Stimulated activated CD8-positive, alpha-beta memory T cell treated with anti-CD3 and anti-CD28 coated beads, Interleukin-2, amount 100 ng/mL, for 1 hour (primary cell): ENCODE measurements at regions not wholly inside any gene's neighbourhood (a gene's known extent, or its start where the extent isn't known, plus 50 kb on each side); places are given as distances from the start of the nearest gene placed in this dataset.
"Not testable (repeated sequence)": the region's sequence is repeated elsewhere in the genome, so short reads cannot be mapped to it uniquely, and the experiment has no call there.

Source experiments
- DNase-seq, 2 donors: peaks; one replicate each; pipeline ENCODE4 v3.0.0-alpha.2; 2020; ENCODE audit warnings: low read depth in 2 of 2

DNA sequence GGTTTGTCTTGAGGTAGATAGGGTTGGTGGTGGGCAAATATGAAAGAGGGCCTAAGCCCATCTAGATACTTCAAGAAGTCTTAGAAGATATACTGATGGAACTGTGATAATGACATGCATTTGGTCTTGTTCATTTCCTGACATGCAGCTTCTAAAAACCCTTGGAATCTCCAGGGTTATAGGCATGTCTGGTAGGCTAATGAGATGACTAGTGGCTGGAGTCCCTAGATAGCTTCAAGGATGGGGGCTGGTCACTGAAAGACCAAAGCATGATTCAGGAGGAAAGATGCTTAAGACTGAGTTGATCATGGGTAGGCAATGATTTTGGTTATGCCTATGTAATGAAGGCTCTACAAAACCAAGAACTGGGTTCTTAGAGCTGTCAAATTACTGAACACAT is 217.9 kb upstream of the MOCS1 start:
- no peak for DNase-seq

- DNase-seq, result no peak
These were observed 214.8 kb upstream of the MOCS1 start for GRCh38 chr6:40148882-40149573.

- DNase-seq, result no peak
These were observed 212.6 kb upstream of the MOCS1 start for GRCh38 chr6:40146902-40147301.

DNA sequence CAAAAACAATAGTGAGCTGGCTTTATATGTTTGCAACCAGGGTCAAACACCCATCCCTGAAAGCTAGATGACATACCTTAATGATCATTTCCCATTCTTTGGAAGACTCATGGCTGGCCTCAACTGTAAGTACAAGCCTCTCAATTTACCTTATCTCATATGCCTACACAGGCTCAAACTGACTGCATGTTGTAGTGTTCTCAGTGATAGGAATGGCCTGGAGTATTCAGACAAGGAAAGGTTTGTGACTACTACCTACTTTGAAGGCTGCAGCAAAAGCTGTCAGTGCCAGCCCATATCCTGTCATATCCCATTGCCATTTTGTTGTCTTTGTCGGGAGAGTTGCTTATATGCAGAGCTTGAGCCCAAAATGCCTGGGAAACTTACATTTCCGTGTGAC is 205.2 kb upstream of the MOCS1 start:
- no peak for DNase-seq

DNA sequence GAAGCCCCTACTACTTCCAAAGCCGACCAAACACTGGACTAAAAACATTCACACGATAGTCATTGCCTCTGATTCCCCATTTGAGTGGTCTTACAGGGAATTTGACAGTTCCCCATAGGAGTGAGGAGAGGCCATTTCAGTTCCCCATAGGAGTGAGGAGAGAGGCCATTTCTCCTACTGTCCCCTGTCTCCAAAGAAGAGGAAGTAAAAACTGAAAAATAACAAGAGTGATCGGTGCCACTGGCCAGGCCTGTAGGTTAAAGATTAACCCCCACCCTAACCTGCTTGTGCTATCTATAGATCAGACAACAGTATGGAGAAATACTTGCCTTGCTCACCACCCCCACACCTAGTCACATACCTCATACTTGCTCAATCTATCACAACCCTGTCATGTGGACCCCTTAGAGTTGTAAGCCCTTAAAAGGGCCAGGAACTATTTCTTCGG is 204.0 kb upstream of the MOCS1 start:
- DNase-seq, result no peak

- no peak for DNase-seq
These were observed 201.3 kb upstream of the MOCS1 start for GRCh38 chr6:40135491-40136072.

GRCh38 chr6:40133981-40134380 is 199.7 kb upstream of the MOCS1 start:
- DNase-seq, result not testable (repeated sequence)

GRCh38 chr6:40131675-40132074 is 197.4 kb upstream of the MOCS1 start:
- DNase-seq, result no peak

- no peak for DNase-seq
These were observed 193.9 kb upstream of the MOCS1 start for GRCh38 chr6:40128127-40128526.

DNA sequence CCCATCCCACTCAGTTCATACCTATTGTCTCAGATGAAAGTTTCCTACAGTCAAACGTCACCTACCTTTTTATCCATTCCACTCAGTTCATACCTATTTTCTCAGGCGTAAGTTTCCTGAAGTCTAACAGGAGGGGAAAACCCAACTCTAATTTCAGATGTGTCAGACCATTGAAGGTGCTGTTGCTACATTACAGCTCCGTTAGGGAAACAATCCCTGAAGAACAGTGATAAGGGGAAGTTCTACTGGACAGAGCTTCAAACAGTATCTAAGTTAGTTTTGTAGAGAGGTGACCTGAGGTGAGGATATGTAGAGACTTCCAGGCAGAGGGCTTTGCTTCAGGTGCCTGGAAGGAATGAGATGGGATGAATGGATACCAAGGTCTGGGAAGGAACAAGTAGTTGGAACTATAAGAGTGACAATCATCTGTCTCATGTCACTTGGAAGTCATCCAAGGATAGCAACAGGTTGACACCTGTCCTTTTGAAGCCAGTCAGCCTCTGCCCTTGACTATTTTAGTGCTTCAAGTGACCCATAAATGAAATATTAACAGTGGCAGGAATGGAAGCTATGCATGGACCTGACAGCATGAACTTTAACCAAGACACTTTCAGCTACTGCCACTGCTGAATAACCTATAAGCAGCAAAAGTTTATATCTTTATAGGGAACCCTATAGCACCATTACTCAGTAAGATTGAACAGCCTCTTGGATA is 191.6 kb upstream of the MOCS1 start:
- no peak for DNase-seq

GRCh38 chr6:40124924-40125323 is 190.7 kb upstream of the MOCS1 start:
- no peak for DNase-seq

GRCh38 chr6:40116832-40117231 is 182.6 kb upstream of the MOCS1 start:
- DNase-seq, result no peak

DNA sequence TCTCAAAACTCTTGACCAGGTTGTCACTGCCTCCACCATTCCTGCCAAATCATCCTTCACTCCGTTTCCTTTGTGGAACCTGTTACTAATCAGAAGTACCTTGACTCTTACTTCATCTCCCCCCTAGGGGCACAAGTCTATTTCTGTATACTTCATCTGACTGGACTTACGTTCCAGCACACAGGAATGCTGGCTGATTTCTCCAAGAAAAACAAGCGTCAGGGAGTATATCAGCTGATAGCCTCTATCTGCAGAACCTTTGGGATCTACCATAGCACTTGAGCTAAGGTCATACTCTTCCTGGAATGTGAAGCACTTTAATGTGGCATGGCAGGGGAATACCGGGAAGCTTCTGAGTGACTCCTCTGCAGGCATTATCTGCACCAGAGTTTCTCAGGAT is 178.1 kb upstream of the MOCS1 start:
- no peak for DNase-seq

DNA sequence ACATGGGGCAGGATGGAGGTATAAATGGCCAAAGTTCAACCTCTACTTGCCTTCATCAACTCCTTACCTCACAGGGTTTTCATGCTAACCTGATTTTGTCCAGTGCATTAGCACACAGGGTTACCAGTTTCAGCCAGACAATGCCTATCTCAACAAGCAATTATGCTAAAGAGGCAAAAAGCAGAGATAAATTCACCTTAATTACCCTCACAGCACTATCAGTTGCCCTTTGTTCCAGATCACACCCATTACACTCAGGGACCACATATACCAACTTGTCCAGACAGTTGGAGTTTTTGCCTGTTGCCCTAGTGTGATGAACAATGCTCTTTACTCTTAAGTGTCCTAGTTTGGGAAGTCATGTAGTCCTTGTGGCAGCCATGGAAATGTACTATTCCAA is 174.5 kb upstream of the MOCS1 start:
- DNase-seq, result no peak

DNA sequence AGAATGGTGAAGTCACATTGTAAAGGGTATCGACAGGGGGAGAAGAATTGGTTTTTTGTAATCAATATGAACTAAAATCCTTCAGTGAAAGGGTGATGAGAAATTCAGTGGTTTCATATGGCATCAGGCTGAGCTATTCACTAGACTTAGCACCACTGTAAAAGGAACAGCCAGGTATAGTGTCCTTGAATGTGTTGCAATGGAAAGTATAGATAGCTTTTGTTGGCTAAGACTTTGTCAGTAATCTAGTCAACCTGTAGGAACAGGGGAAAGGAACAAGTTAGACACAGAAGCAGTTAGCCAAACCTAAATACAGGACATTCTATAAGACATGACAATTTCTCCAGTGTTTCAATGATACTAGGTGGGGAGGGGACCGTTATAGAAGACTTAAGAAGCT is 172.6 kb upstream of the MOCS1 start:
- no peak for DNase-seq

GRCh38 chr6:40098774-40099173 is 164.5 kb upstream of the MOCS1 start:
- DNase-seq, result no peak

- no peak for DNase-seq
These were observed 163.3 kb upstream of the MOCS1 start for GRCh38 chr6:40097590-40097989.

GRCh38 chr6:40083141-40083920 is 149.1 kb upstream of the MOCS1 start:
- no peak for DNase-seq

DNA sequence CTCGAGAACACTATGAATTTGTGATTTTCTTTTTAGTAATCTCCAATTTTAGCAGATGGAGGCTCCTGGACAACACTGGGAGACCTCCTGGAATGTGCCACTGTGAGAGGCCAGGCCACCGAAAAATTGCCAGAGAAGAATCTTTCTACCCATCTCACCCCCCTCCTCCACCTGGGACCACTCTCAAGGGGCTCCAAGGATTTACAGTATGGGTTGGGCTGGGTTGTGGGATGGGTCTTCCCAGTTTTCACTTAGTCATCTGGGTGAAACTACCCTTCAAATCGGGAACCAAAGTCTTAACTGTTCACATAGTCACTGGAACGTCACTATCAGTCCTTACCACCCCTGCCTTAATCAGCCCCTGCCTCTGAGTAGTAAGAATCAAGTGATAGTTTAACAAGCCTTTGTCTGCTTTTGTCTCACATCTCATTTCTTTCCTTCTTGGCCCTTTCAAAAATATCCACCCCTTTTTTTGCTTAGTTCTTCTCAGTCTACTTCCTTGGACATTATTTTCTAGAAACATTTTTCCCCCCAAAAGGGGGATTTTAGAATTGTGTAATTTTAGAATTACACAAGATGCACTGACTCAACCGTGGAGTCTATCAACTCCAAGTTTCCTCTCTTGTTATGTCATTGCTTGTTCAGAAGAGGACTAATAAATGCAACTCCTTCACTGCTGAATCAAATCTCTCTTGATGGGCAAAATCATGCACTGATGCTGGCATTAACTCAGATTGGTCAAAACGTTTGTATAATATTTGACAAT is 148.2 kb upstream of the MOCS1 start:
- DNase-seq, result no peak

GRCh38 chr6:40077736-40078135 is 143.5 kb upstream of the MOCS1 start:
- no peak for DNase-seq

- DNase-seq, result no peak
These were observed 143.1 kb upstream of the MOCS1 start for GRCh38 chr6:40077315-40077714.
